Pancreas (tissue), 10 donors: ENCODE measurements at regions not wholly inside any gene's neighbourhood (a gene's known extent, or its start where the extent isn't known, plus 50 kb on each side); places are given as distances from the start of the nearest gene placed in this dataset.

Source experiments
- ATAC-seq, 4 donors: fragments of 200-7000 bp; cut with Tn5 transposase; one replicate each; pipeline versions ENCODE4 v1.8.0 to v1.9.1; 2020; ENCODE audit warnings: mild to moderate bottlenecking in 4 of 4, moderate library complexity in 4 of 4
- DNase-seq, 6 donors: peaks; one replicate each; pipeline ENCODE4 v3.0.0-alpha.2; 2020
- FAIRE-seq: peaks from 2 replicates; lab custom pipeline; 2012; peaks lifted over from hg19 to GRCh38; lab: Jason Lieb, UNC
- H3K27ac ChIP-seq, 4 donors: fragments of 200-600 bp; sonication (generic); 1 replicate in 3 of 4; 2 replicates in 1 of 4; pipeline versions ENCODE4 v1.5.0 to v1.8.0; 2020
- H3K27me3 ChIP-seq, 4 donors: fragments of 200-600 bp; one replicate each; pipeline ENCODE4 v1.8.0; 2021
- H3K36me3 ChIP-seq, 3 donors: fragments of 200-600 bp; sonication (generic) in 1 of 3; one replicate each; pipeline versions ENCODE4 v1.5.0 to v1.8.0; 2020 to 2021
- H3K4me1 ChIP-seq, 3 donors: fragments of 200-600 bp; one replicate each; pipeline ENCODE4 v1.8.0; 2021
- H3K4me3 ChIP-seq, 4 donors: fragments of 200-600 bp; sonication (generic) in 2 of 4; one replicate each; pipeline versions ENCODE4 v1.5.0 to v1.8.0; 2020 to 2021
- H3K9me3 ChIP-seq, 4 donors: fragments of 200-600 bp; one replicate each; pipeline ENCODE4 v1.8.0; 2021
- WGBS, 2 donors: extraction: QIAGEN DNeasy Blood & Tissue Kit; methylation state at CpG; one replicate each; pipeline ENCODE4 v1.1.7; 2013; 5-methylcytosine and 5-hydroxymethylcytosine counted together
- intact Hi-C, 3 donors: fragments of 100-400 bp; cut with DNase I; formaldehyde crosslinking; loops; one replicate each; pipeline versions ENCODE4 v1.11.1 to v1.14.2; 2022
- TF ChIP-seq, protein P1 (sequence below), 4 donors: fragments of 200-600 bp; sonication (generic) in 3 of 4; IDR thresholded peaks; one replicate each; pipeline versions ENCODE4 v1.5.0 to v1.8.0; 2021; ENCODE audit warnings: antibody characterized with exemption in 4 of 4
- donor health status: healthy with polysubstance abuse.
- donor health status: DM: no; HTN: no; CAD: no; lungs with moderate emphysema.
- donor health status: DM: no; HTN: no; CAD: no.
- donor health status: control.
- donor health status: control.
- donor health status: Bipolar disorder and iron deficiency.
- donor health status: DM: yes; HTN: yes; CAD: no.
- donor health status: DM: no; HTN: no; CAD: no.
- donor health status: DM: no; HTN: no; CAD: no.
- donor health status: DM: yes; HTN: yes; CAD: no.

DNA sequence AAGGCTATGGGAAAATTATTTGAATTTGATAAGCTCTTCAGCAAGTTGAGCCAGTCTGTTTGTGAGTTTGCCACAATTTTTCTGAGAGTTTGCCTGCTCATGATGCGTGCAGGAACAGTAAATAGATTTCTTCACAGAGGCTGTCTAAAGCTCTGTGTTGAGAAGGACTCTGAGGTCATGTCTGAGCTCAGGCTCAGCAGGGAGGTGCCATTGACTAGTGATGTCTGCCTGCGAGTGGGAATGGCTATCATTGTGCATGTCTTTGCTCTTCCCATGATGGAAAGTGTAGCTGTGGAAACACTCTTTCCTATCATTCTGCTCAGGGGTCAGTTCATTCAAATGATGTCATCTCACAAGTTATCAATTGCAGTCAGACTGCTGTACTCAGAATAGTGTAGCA, 142.8 kb downstream of the RASEF start:
- WGBS, 2 donors = 51 to 60% methylated on average over 2 of the region's 2 CpGs
- intact Hi-C loops = no loop called here
- no peaks in the 10 kb centered on the region for H3K4me1 ChIP-seq
- ATAC-seq (no peak), FAIRE-seq (no peak), DNase-seq (no peak)
- H3K27ac ChIP-seq = no peak overlapping the region
- no peaks in the 10 kb centered on the region for H3K9me3 ChIP-seq
- H3K4me3 ChIP-seq = no peak overlapping the region
- no peaks in the 10 kb centered on the region for H3K36me3 ChIP-seq
- TF ChIP-seq, protein P1, sequence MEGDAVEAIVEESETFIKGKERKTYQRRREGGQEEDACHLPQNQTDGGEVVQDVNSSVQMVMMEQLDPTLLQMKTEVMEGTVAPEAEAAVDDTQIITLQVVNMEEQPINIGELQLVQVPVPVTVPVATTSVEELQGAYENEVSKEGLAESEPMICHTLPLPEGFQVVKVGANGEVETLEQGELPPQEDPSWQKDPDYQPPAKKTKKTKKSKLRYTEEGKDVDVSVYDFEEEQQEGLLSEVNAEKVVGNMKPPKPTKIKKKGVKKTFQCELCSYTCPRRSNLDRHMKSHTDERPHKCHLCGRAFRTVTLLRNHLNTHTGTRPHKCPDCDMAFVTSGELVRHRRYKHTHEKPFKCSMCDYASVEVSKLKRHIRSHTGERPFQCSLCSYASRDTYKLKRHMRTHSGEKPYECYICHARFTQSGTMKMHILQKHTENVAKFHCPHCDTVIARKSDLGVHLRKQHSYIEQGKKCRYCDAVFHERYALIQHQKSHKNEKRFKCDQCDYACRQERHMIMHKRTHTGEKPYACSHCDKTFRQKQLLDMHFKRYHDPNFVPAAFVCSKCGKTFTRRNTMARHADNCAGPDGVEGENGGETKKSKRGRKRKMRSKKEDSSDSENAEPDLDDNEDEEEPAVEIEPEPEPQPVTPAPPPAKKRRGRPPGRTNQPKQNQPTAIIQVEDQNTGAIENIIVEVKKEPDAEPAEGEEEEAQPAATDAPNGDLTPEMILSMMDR (IDR thresholded peaks at IDR 0.05) = no peak
- no peaks in the 10 kb centered on the region for H3K27me3 ChIP-seq

- DNase-seq (no peak), FAIRE-seq (no peak), ATAC-seq (no peak)
- intact Hi-C loops = no loop called here
- Histone ChIP-seq H3K27me3 (no peaks in the 10 kb centered on the region), H3K9me3 (no peaks in the 10 kb centered on the region), H3K4me1 (no peaks in the 10 kb centered on the region), H3K4me3 (no peak overlapping the region), H3K36me3 (no peaks in the 10 kb centered on the region), H3K27ac (no peak overlapping the region)
- TF ChIP-seq, protein P1 (IDR thresholded peaks at IDR 0.05) = no peak
- WGBS, 2 donors = 87 to 94% methylated on average over 10 of the region's 10 CpGs
Measured at GRCh38 chr9:82922686-82923085, 140.3 kb downstream of the RASEF start.

- Histone ChIP-seq H3K27ac (no peak overlapping the region), H3K27me3 (no peaks in the 10 kb centered on the region), H3K4me3 (no peak overlapping the region), H3K9me3 (no peaks in the 10 kb centered on the region), H3K36me3 (no peaks in the 10 kb centered on the region), H3K4me1 (no peaks in the 10 kb centered on the region)
- intact Hi-C loops = no loop called here
- FAIRE-seq (no peak), ATAC-seq (peak in 3 of 4 donors; percentile 47 to 58 (median 57)), DNase-seq (no peak)
- TF ChIP-seq, protein P1 (IDR thresholded peaks at IDR 0.05) = no peak
- 42 to 44% methylated on average over 13 of the region's 13 CpGs for WGBS, 2 donors
Measured at GRCh38 chr9:82923092-82923911, 139.6 kb downstream of the RASEF start.

- H3K27ac ChIP-seq = no peak overlapping the region
Measured at GRCh38 chr9:82923912-82924605, 138.9 kb downstream of the RASEF start.

More at GRCh38 chr9:82923912-82924605, 138.9 kb downstream of the RASEF start:
- Histone ChIP-seq H3K9me3 (no peaks in the 10 kb centered on the region), H3K27me3 (no peaks in the 10 kb centered on the region), H3K4me3 (no peak overlapping the region), H3K4me1 (no peaks in the 10 kb centered on the region), H3K36me3 (no peaks in the 10 kb centered on the region)
- FAIRE-seq (no peak), ATAC-seq (peak in 3 of 4 donors; percentile 14 to 54 (median 38)), DNase-seq (no peak)
- TF ChIP-seq, protein P1 (IDR thresholded peaks at IDR 0.05) = no peak
- intact Hi-C loops = no loop called here
- WGBS, 2 donors = 39 to 42% methylated on average over 8 of the region's 8 CpGs
